Suprapubic skin (tissue), 3 donors: ENCODE measurements at regions not wholly inside any gene's neighbourhood (a gene's known extent, or its start where the extent isn't known, plus 50 kb on each side); places are given as distances from the start of the nearest gene placed in this dataset.
"Not testable (repeated sequence)": the region's sequence is repeated elsewhere in the genome, so short reads cannot be mapped to it uniquely, and the experiment has no call there.

Source experiments
- CTCF ChIP-seq, 2 donors: fragments of 200-600 bp in 1 of 2; fragments of 450-650 bp in 1 of 2; sonication (generic) in 1 of 2; IDR thresholded peaks; one replicate each; pipeline ENCODE4 v1.5.1; 2016 to 2019; ENCODE audit warnings: antibody characterized with exemption in 2 of 2, mild to moderate bottlenecking in 1 of 2, moderate library complexity in 1 of 2
- POLR2A ChIP-seq, 2 donors: fragments of 450-650 bp; IDR thresholded peaks; one replicate each; pipeline ENCODE4 v1.6.1; 2017; ENCODE audit warnings: antibody characterized with exemption in 2 of 2, mild to moderate bottlenecking in 2 of 2, moderate library complexity in 2 of 2

- not testable (repeated sequence) for TF ChIP-seq POLR2A, CTCF (IDR thresholded peaks at IDR 0.05)
Observed at GRCh38 chr10:8347614-8348013, 293.1 kb downstream of the GATA3 start.
